Keratinocyte (primary cell): ENCODE measurements at regions not wholly inside any gene's neighbourhood (a gene's known extent, or its start where the extent isn't known, plus 50 kb on each side); places are given as distances from the start of the nearest gene placed in this dataset.

Source experiments
- DNase-seq: peaks from one replicate; pipeline ENCODE4 v3.0.0-alpha.2; 2011; ENCODE audit warnings: low read depth, missing footprints, low spot score
- FAIRE-seq: peaks from 2 replicates; lab custom pipeline; 2011; peaks lifted over from hg19 to GRCh38; lab: Jason Lieb, UNC
- H2AFZ ChIP-seq: 2 replicates; pipeline ENCODE4 v1.6.0; 2012; ENCODE audit warnings: low read length, control low read depth, inconsistent platforms; ENCODE audit not compliant: control insufficient read depth
- H3K27ac ChIP-seq: 2 replicates; pipeline ENCODE4 v1.5.1; 2011; ENCODE audit warnings: low read length; ENCODE audit not compliant: control insufficient read depth, insufficient read depth
- H3K27me3 ChIP-seq: 3 replicates; pipeline ENCODE4 v1.6.0; 2011; ENCODE audit warnings: low read length; ENCODE audit not compliant: control insufficient read depth, insufficient read depth; ENCODE audit errors: extremely low read depth
- H3K36me3 ChIP-seq, 2 experiments: 2 replicates in 1 of 2; 3 replicates in 1 of 2; pipeline ENCODE4 v1.5.1; 2011; ENCODE audit warnings: low read length in 2 of 2, mild to moderate bottlenecking in 1 of 2; ENCODE audit not compliant: control insufficient read depth in 2 of 2, insufficient read depth in 2 of 2; ENCODE audit errors: extremely low read depth in 1 of 2
- H3K4me1 ChIP-seq: 3 replicates; pipeline ENCODE4 v1.5.1; 2011; ENCODE audit warnings: low read length; ENCODE audit not compliant: control insufficient read depth, insufficient read depth; ENCODE audit errors: extremely low read depth
- H3K4me2 ChIP-seq: 3 replicates; pipeline ENCODE4 v1.6.0; 2011; ENCODE audit warnings: low read depth, low read length; ENCODE audit not compliant: control insufficient read depth, insufficient read depth; ENCODE audit errors: extremely low read depth
- H3K4me3 ChIP-seq, 3 experiments: fragments of 200-600 bp in 1 of 3; sonication (generic) in 1 of 3; 2 replicates in 2 of 3; 3 replicates in 1 of 3; pipeline ENCODE4 v1.5.1; 2011 to 2016; ENCODE audit warnings: low read length in 3 of 3, mild to moderate bottlenecking in 3 of 3, control low read depth in 2 of 3, inconsistent platforms in 1 of 3, low read depth in 1 of 3, mixed read lengths in 1 of 3, mixed run types in 1 of 3, moderate library complexity in 1 of 3; ENCODE audit not compliant: control insufficient read depth in 2 of 3, insufficient read depth in 2 of 3; ENCODE audit errors: extremely low read depth in 1 of 3
- H3K79me2 ChIP-seq: 2 replicates; pipeline ENCODE4 v1.6.0; 2012; ENCODE audit warnings: low read length; ENCODE audit not compliant: control insufficient read depth, insufficient read depth
- H3K9ac ChIP-seq: 3 replicates; pipeline ENCODE4 v1.6.0; 2011; ENCODE audit warnings: low read length; ENCODE audit not compliant: control insufficient read depth, insufficient read depth; ENCODE audit errors: extremely low read depth
- H3K9me1 ChIP-seq: 3 replicates; pipeline ENCODE4 v1.6.0; 2011; ENCODE audit warnings: low read length; ENCODE audit not compliant: control insufficient read depth, insufficient read depth; ENCODE audit errors: extremely low read depth
- H3K9me3 ChIP-seq: 2 replicates; pipeline ENCODE4 v1.5.1; 2012; ENCODE audit warnings: low read depth, low read length; ENCODE audit not compliant: control insufficient read depth
- H4K20me1 ChIP-seq: 3 replicates; pipeline ENCODE4 v1.6.0; 2011; ENCODE audit warnings: low read length; ENCODE audit not compliant: control insufficient read depth, insufficient read depth; ENCODE audit errors: extremely low read depth
- CTCF ChIP-seq, 3 experiments: IDR thresholded peaks in 1 of 3; conservative IDR thresholded peaks in 1 of 3; optimal IDR thresholded peaks in 1 of 3; 2 replicates in 2 of 3; 3 replicates in 1 of 3; pipeline versions ENCODE3 to v1.5.1; 2011; ENCODE audit warnings: low read length in 3 of 3, mild to moderate bottlenecking in 3 of 3, moderate library complexity in 2 of 3, control low read depth in 1 of 3, inconsistent platforms in 1 of 3; ENCODE audit not compliant: insufficient read depth in 2 of 3; ENCODE audit errors: extremely low read depth in 1 of 3
- EZH2 ChIP-seq: IDR thresholded peaks from one replicate; pipeline ENCODE4 v1.6.1; 2012; ENCODE audit warnings: inconsistent platforms, mild to moderate bottlenecking, low read length, moderate library complexity
- dilution Hi-C: fragments of 300-500 bp; cut with MboI; formaldehyde crosslinking; loops from one replicate; pipeline ENCODE4 v1.7.0; 2020; ENCODE audit warnings: low sequenced_read_pairs; ENCODE audit not compliant: extremely low pct_ligation_motif_present

- no peak overlapping the region for H3K4me2 ChIP-seq
- no peak overlapping the region for H3K9ac ChIP-seq
- TF ChIP-seq CTCF (optimal IDR thresholded peaks at IDR 0.05 in 1 of 3, IDR thresholded peaks at IDR 0.05 in 1 of 3, conservative IDR thresholded peaks at IDR 0.05 in 1 of 3; ENCODE audit: extremely low read depth in 1 of 3, insufficient read depth in 2 of 3, low read length in 3 of 3) (no peak), EZH2 (no peak)
- H3K36me3 ChIP-seq = peaks cover 2 to 18% of the 10 kb centered on the region in 2 experiments
- H2AFZ ChIP-seq = no peak overlapping the region
- no peak for FAIRE-seq
- no peaks in the 10 kb centered on the region for H3K9me1 ChIP-seq
- no peak for DNase-seq
- peaks cover 8% of the 10 kb centered on the region for H3K4me1 ChIP-seq
- peaks cover 44% of the 10 kb centered on the region for H3K79me2 ChIP-seq
- H3K27ac ChIP-seq = no peak overlapping the region
- no peaks in the 10 kb centered on the region for H3K9me3 ChIP-seq
- dilution Hi-C loops = no loop called here
- peaks cover 18% of the 10 kb centered on the region for H4K20me1 ChIP-seq
- no peaks in the 10 kb centered on the region for H3K27me3 ChIP-seq
- no peak overlapping the region for H3K4me3 ChIP-seq
Measured at GRCh38 chr22:25364281-25364680, 144.8 kb downstream of the CRYBB2 start.

- Histone ChIP-seq H3K79me2 (peaks cover 47% of the 10 kb centered on the region), H3K9me1 (no peaks in the 10 kb centered on the region), H3K4me3 (no peak overlapping the region), H2AFZ (no peak overlapping the region), H3K9me3 (no peaks in the 10 kb centered on the region), H3K4me2 (no peak overlapping the region), H3K4me1 (peaks cover 8% of the 10 kb centered on the region), H3K36me3 (peaks cover 2 to 13% of the 10 kb centered on the region in 2 experiments), H3K27me3 (no peaks in the 10 kb centered on the region), H4K20me1 (peaks cover 18% of the 10 kb centered on the region), H3K27ac (no peak overlapping the region), H3K9ac (no peak overlapping the region)
- FAIRE-seq (no peak), DNase-seq (no peak)
- TF ChIP-seq CTCF (optimal IDR thresholded peaks at IDR 0.05 in 1 of 3, IDR thresholded peaks at IDR 0.05 in 1 of 3, conservative IDR thresholded peaks at IDR 0.05 in 1 of 3; ENCODE audit: extremely low read depth in 1 of 3, insufficient read depth in 2 of 3, low read length in 3 of 3) = no peak
- no peak for TF ChIP-seq EZH2
- dilution Hi-C loops = no loop called here
Measured at GRCh38 chr22:25364736-25365241, 145.3 kb downstream of the CRYBB2 start.
